Tibial nerve (tissue), 4 donors: ENCODE measurements at regions not wholly inside any gene's neighbourhood (a gene's known extent, or its start where the extent isn't known, plus 50 kb on each side); places are given as distances from the start of the nearest gene placed in this dataset.

Experiments used
- DNase-seq, 2 donors: peaks; one replicate each; pipeline ENCODE4 v3.0.0-alpha.2; 2019; ENCODE audit warnings: low spot score in 2 of 2
- H3K27ac ChIP-seq, 4 donors: fragments of 200-600 bp; sonication (generic) in 3 of 4; one replicate each; pipeline ENCODE4 v1.5.1; 2017 to 2019; ENCODE audit warnings: mild to moderate bottlenecking in 1 of 4
- H3K27me3 ChIP-seq, 2 donors: fragments of 200-600 bp; sonication (generic) in 1 of 2; one replicate each; pipeline versions ENCODE4 v1.5.1 to v1.6.0; 2017 to 2019
- H3K36me3 ChIP-seq, 3 donors: fragments of 200-600 bp; sonication (generic); one replicate each; pipeline ENCODE4 v1.5.1; 2018 to 2019
- H3K4me1 ChIP-seq, 4 donors: fragments of 200-600 bp; sonication (generic) in 3 of 4; one replicate each; pipeline ENCODE4 v1.5.1; 2017 to 2019
- H3K4me3 ChIP-seq, 4 donors: fragments of 200-600 bp; sonication (generic) in 3 of 4; one replicate each; pipeline ENCODE4 v1.5.1; 2017 to 2019; ENCODE audit warnings: mild to moderate bottlenecking in 1 of 4, moderate library complexity in 1 of 4
- H3K9me3 ChIP-seq, 4 donors: fragments of 200-600 bp; sonication (generic) in 3 of 4; one replicate each; pipeline ENCODE4 v1.5.1; 2017 to 2019
- EP300 ChIP-seq, 2 donors: sonication (generic); formaldehyde crosslinking; IDR thresholded peaks; one replicate each; pipeline ENCODE4 v1.6.1; 2017; ENCODE audit warnings: antibody characterized with exemption in 2 of 2, mild to moderate bottlenecking in 1 of 2
- POLR2A ChIP-seq, 2 donors: fragments of 450-650 bp; IDR thresholded peaks; one replicate each; pipeline ENCODE4 v1.6.1; 2017; ENCODE audit warnings: antibody characterized with exemption in 2 of 2, mild to moderate bottlenecking in 2 of 2, moderate library complexity in 2 of 2
- WGBS, 2 donors: methylation state at CpG; one replicate each; pipeline ENCODE4 v1.1.5; 2018; 5-methylcytosine and 5-hydroxymethylcytosine counted together
- TF ChIP-seq, protein P1 (sequence below), 5 experiments: fragments of 200-600 bp in 3 of 5; fragments of 450-650 bp in 2 of 5; sonication (generic) in 3 of 5; IDR thresholded peaks; one replicate each; pipeline ENCODE4 v1.5.1; 2016 to 2019; ENCODE audit warnings: antibody characterized with exemption in 5 of 5, mild to moderate bottlenecking in 3 of 5, moderate library complexity in 2 of 5

DNA sequence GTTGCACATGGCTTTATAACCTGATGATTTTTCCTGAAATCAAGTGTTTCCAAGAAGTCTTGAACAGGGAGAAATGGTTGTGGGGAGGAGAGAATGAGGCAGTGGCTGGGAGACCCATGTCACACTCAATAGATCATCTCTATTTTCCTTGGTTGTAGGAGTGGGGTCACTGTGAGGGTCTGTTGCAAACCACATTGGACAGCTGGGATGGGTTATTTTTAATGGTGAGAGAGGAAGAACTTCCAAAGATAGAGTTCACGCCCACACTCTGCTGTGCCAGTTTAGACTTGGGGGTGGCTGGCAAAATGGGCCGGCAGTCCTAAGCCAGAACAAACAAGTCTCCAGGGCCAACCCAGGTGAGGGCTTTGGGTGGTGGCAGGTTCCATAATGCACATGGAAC lies 196.2 kb upstream of the ADRA1D start:
- H3K36me3 ChIP-seq: no peaks in the 10 kb centered on the region
- no peaks in the 10 kb centered on the region for H3K9me3 ChIP-seq
- peaks cover 0 to 15% (median 0%) of the 10 kb centered on the region in 4 donors for H3K4me1 ChIP-seq
- DNase-seq: no peak
- no peak overlapping the region for H3K4me3 ChIP-seq
- no peaks in the 10 kb centered on the region for H3K27me3 ChIP-seq
- TF ChIP-seq, protein P1, sequence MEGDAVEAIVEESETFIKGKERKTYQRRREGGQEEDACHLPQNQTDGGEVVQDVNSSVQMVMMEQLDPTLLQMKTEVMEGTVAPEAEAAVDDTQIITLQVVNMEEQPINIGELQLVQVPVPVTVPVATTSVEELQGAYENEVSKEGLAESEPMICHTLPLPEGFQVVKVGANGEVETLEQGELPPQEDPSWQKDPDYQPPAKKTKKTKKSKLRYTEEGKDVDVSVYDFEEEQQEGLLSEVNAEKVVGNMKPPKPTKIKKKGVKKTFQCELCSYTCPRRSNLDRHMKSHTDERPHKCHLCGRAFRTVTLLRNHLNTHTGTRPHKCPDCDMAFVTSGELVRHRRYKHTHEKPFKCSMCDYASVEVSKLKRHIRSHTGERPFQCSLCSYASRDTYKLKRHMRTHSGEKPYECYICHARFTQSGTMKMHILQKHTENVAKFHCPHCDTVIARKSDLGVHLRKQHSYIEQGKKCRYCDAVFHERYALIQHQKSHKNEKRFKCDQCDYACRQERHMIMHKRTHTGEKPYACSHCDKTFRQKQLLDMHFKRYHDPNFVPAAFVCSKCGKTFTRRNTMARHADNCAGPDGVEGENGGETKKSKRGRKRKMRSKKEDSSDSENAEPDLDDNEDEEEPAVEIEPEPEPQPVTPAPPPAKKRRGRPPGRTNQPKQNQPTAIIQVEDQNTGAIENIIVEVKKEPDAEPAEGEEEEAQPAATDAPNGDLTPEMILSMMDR (IDR thresholded peaks at IDR 0.05): no peak
- TF ChIP-seq POLR2A (IDR thresholded peaks at IDR 0.05): no peak
- no peak for TF ChIP-seq EP300 (IDR thresholded peaks at IDR 0.05)
- WGBS, 2 donors: 68 to 69% methylated on average over 2 of the region's 2 CpGs
- H3K27ac ChIP-seq: no peak overlapping the region

DNA sequence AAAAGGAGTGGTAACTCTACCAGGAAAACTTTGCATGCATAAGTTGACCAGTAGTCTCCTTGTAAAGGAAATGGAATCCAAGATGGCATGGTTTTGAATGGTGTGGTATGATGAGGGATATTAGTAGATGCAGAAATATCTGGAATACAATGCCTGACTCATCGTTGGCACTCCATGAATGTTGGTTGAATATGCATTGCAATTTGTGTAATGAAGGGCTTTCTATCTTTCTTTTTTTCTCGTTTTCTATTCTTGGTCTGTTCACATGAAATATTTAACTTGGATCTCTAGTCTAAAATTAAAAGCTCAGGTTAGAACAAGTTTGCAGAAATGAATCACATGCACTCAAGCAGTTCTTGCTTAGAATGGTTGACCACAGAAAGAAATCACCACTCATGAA lies 195.3 kb upstream of the ADRA1D start:
- DNase-seq: no peak
- Histone ChIP-seq H3K27me3 (no peaks in the 10 kb centered on the region), H3K4me3 (no peak overlapping the region), H3K4me1 (peaks cover 0 to 5% (median 0%) of the 10 kb centered on the region in 4 donors), H3K27ac (no peak overlapping the region), H3K9me3 (no peaks in the 10 kb centered on the region), H3K36me3 (no peaks in the 10 kb centered on the region)
- TF ChIP-seq EP300 (IDR thresholded peaks at IDR 0.05) (no peak), POLR2A (IDR thresholded peaks at IDR 0.05) (no peak)
- TF ChIP-seq, protein P1 (IDR thresholded peaks at IDR 0.05): no peak
- 64 to 67% methylated on average over 2 of the region's 2 CpGs for WGBS, 2 donors

DNA sequence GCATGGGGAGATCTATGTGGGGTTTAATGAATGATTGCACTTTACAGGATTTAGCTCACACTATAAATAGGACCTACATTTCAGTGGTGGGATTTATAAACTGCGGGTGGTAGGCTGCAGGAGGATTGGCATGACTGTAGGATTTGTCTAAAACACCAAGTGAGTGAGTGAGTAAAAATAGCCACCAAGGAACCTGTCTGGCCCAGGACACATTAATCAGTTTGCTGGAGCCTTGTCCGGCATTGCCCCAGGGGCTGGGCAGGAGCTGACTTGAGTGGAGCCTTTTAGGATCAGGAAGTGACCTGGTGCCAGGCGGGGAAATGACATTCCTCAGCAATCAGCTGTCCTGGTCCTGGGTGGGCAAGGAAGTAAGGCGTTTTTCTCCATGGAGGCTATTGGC lies 193.9 kb upstream of the ADRA1D start:
- peaks cover 0 to 5% (median 0%) of the 10 kb centered on the region in 4 donors for H3K4me1 ChIP-seq
- no peaks in the 10 kb centered on the region for H3K36me3 ChIP-seq
- no peaks in the 10 kb centered on the region for H3K27me3 ChIP-seq
- no peak overlapping the region for H3K4me3 ChIP-seq
- 71 to 85% methylated on average over 4 of the region's 4 CpGs for WGBS, 2 donors
- TF ChIP-seq EP300 (IDR thresholded peaks at IDR 0.05): no peak
- no peak for TF ChIP-seq POLR2A (IDR thresholded peaks at IDR 0.05)
- TF ChIP-seq, protein P1 (IDR thresholded peaks at IDR 0.05): no peak
- no peaks in the 10 kb centered on the region for H3K9me3 ChIP-seq
- no peak overlapping the region for H3K27ac ChIP-seq
- no peak for DNase-seq

DNA sequence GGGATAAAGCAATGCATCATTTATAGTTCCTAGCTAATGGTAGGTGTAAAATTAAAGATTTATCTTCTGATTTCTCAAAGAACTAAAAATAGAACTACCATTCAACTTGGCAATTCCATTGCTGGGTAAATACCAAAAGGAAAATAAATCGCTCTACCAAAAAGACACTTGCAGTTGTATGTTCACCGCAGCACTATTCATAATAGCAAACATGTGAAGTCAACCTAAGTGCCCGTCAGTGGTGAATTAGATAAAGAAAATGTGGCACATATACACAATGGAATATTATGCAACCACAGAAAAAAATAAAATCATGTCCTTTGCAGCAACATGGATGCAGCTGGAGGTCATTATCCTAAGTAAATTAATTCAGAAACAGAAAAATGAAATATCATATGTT lies 192.8 kb upstream of the ADRA1D start:
- 84 to 95% methylated on average over 3 of the region's 3 CpGs for WGBS, 2 donors
- TF ChIP-seq, protein P1 (IDR thresholded peaks at IDR 0.05): no peak
- TF ChIP-seq POLR2A (IDR thresholded peaks at IDR 0.05) (no peak), EP300 (IDR thresholded peaks at IDR 0.05) (no peak)
- Histone ChIP-seq H3K9me3 (no peaks in the 10 kb centered on the region), H3K36me3 (no peaks in the 10 kb centered on the region), H3K27ac (no peak overlapping the region), H3K27me3 (no peaks in the 10 kb centered on the region), H3K4me1 (peaks cover 0 to 5% (median 0%) of the 10 kb centered on the region in 4 donors), H3K4me3 (no peak overlapping the region)
- DNase-seq: no peak

DNA sequence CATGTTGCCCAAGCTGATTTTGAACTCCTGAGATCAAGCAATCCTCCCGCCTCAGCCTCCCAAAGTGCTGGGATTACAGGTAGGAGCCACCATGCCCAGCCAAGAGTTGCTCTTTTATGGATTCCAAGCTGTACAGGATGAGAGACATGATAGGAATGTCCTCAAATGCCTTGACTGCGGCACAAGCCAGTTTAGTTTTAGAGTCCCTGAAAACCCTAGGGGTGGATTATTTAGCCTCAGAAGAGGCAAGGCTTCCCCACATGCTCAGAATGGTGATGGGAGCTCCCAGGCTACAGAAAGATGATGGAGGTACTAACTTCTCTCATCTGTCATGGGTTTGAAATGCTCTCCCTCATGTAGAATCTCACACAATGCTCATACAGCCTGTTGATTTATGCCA lies 192.1 kb upstream of the ADRA1D start:
- no peak overlapping the region for H3K27ac ChIP-seq
- H3K9me3 ChIP-seq: no peaks in the 10 kb centered on the region
- no peaks in the 10 kb centered on the region for H3K27me3 ChIP-seq
- H3K36me3 ChIP-seq: no peaks in the 10 kb centered on the region
- peaks cover 0 to 4% (median 0%) of the 10 kb centered on the region in 4 donors for H3K4me1 ChIP-seq
- no peak for DNase-seq
- no peak overlapping the region for H3K4me3 ChIP-seq
- TF ChIP-seq, protein P1 (IDR thresholded peaks at IDR 0.05): no peak
- TF ChIP-seq EP300 (IDR thresholded peaks at IDR 0.05) (no peak), POLR2A (IDR thresholded peaks at IDR 0.05) (no peak)
- WGBS, 2 donors: 79 to 85% methylated on average over 2 of the region's 2 CpGs
